ENCODE measurements at regions not wholly inside any gene's neighbourhood (a gene's known extent, or its start where the extent isn't known, plus 50 kb on each side); places are given as distances from the start of the nearest gene placed in this dataset.

GRCh38 chr13:88685459-88685858, 1014.3 kb downstream of the SLITRK5 start:
- Mint-ChIP-seq H3K27ac (ENCODE audit: unreplicated experiment) (no peak overlapping the region), H3K27me3 (ENCODE audit: low read depth) (no peaks in the 10 kb centered on the region)

GRCh38 chr13:88701551-88701950, 1030.4 kb downstream of the SLITRK5 start:
- Mint-ChIP-seq H3K4me3 (no peak overlapping the region), H3K9me3 (no peaks in the 10 kb centered on the region), H3K27me3 (ENCODE audit: low read depth) (no peaks in the 10 kb centered on the region), H3K27ac (ENCODE audit: unreplicated experiment) (no peak overlapping the region), H3K36me3 (ENCODE audit: low read depth) (no peaks in the 10 kb centered on the region), H3K4me1 (no peaks in the 10 kb centered on the region)
- TF ChIP-seq CTCF (conservative IDR thresholded peaks at IDR 0.05): no peak
- no peak for DNase-seq (ENCODE audit: low read depth, low spot score)

More at GRCh38 chr13:88685459-88685858, 1014.3 kb downstream of the SLITRK5 start:
- no peak overlapping the region for H3K4me3 Mint-ChIP-seq
- no peaks in the 10 kb centered on the region for H3K4me1 Mint-ChIP-seq
- no peaks in the 10 kb centered on the region for H3K36me3 Mint-ChIP-seq (ENCODE audit: low read depth)
- DNase-seq (ENCODE audit: low read depth, low spot score): no peak
- no peak for TF ChIP-seq CTCF (conservative IDR thresholded peaks at IDR 0.05)
- H3K9me3 Mint-ChIP-seq: no peaks in the 10 kb centered on the region

GRCh38 chr13:88704600-88705275, 1033.6 kb downstream of the SLITRK5 start:
- no peak overlapping the region for H3K27ac Mint-ChIP-seq (ENCODE audit: unreplicated experiment)
- no peak for DNase-seq (ENCODE audit: low read depth, low spot score)
- no peak for TF ChIP-seq CTCF (conservative IDR thresholded peaks at IDR 0.05)
- H3K4me1 Mint-ChIP-seq: no peaks in the 10 kb centered on the region
- H3K9me3 Mint-ChIP-seq: no peaks in the 10 kb centered on the region
- H3K36me3 Mint-ChIP-seq (ENCODE audit: low read depth): no peaks in the 10 kb centered on the region
- H3K27me3 Mint-ChIP-seq (ENCODE audit: low read depth): no peaks in the 10 kb centered on the region
- H3K4me3 Mint-ChIP-seq: no peak overlapping the region

- Mint-ChIP-seq H3K4me1 (no peaks in the 10 kb centered on the region), H3K9me3 (no peaks in the 10 kb centered on the region), H3K27me3 (ENCODE audit: low read depth) (no peaks in the 10 kb centered on the region), H3K4me3 (no peak overlapping the region), H3K27ac (ENCODE audit: unreplicated experiment) (no peak overlapping the region), H3K36me3 (ENCODE audit: low read depth) (no peaks in the 10 kb centered on the region)
- no peak for DNase-seq (ENCODE audit: low read depth, low spot score)
- no peak for TF ChIP-seq CTCF (conservative IDR thresholded peaks at IDR 0.05)
These were observed 1036.5 kb downstream of the SLITRK5 start for GRCh38 chr13:88707646-88708045.

- H3K36me3 Mint-ChIP-seq (ENCODE audit: low read depth): no peaks in the 10 kb centered on the region
- no peak overlapping the region for H3K27ac Mint-ChIP-seq (ENCODE audit: unreplicated experiment)
- no peak overlapping the region for H3K4me3 Mint-ChIP-seq
- H3K9me3 Mint-ChIP-seq: peaks cover 3% of the 10 kb centered on the region
- no peak for DNase-seq (ENCODE audit: low read depth, low spot score)
- H3K4me1 Mint-ChIP-seq: no peaks in the 10 kb centered on the region
- no peak for TF ChIP-seq CTCF (conservative IDR thresholded peaks at IDR 0.05)
- no peaks in the 10 kb centered on the region for H3K27me3 Mint-ChIP-seq (ENCODE audit: low read depth)
These were observed 1046.8 kb downstream of the SLITRK5 start for GRCh38 chr13:88717946-88718345.
